ENCODE measurements at regions not wholly inside any gene's neighbourhood (a gene's known extent, or its start where the extent isn't known, plus 50 kb on each side); places are given as distances from the start of the nearest gene placed in this dataset.

- Mint-ChIP-seq H3K36me3 (no peaks in the 10 kb centered on the region), H3K9me3 (no peaks in the 10 kb centered on the region), H3K27ac (no peak overlapping the region), H3K4me1 (ENCODE audit: unreplicated experiment) (peaks cover 21% of the 10 kb centered on the region), H3K27me3 (peaks cover 13% of the 10 kb centered on the region), H3K4me3 (no peak overlapping the region)
- TF ChIP-seq CTCF (conservative IDR thresholded peaks at IDR 0.05), result no peak
- DNase-seq (ENCODE audit: extremely low spot score, unreplicated experiment), result no peak
These were observed 350.1 kb upstream of the TNRC6C start for GRCh38 chr17:77608431-77608830.

GRCh38 chr17:77609553-77610517 lies 348.7 kb upstream of the TNRC6C start:
- no peak overlapping the region for H3K27ac Mint-ChIP-seq
- no peaks in the 10 kb centered on the region for H3K9me3 Mint-ChIP-seq
- no peak for TF ChIP-seq CTCF (conservative IDR thresholded peaks at IDR 0.05)
- H3K4me3 Mint-ChIP-seq, result peak overlapping the region; percentile 17
- peaks cover 23% of the 10 kb centered on the region for H3K4me1 Mint-ChIP-seq (ENCODE audit: unreplicated experiment)
- H3K27me3 Mint-ChIP-seq, result peaks cover 12% of the 10 kb centered on the region
- no peaks in the 10 kb centered on the region for H3K36me3 Mint-ChIP-seq
- DNase-seq (ENCODE audit: extremely low spot score, unreplicated experiment), result no peak

- H3K27ac Mint-ChIP-seq, result no peak overlapping the region
- no peaks in the 10 kb centered on the region for H3K9me3 Mint-ChIP-seq
- peaks cover 18% of the 10 kb centered on the region for H3K4me1 Mint-ChIP-seq (ENCODE audit: unreplicated experiment)
- H3K27me3 Mint-ChIP-seq, result peaks cover 12% of the 10 kb centered on the region
- no peak overlapping the region for H3K4me3 Mint-ChIP-seq
- no peak for TF ChIP-seq CTCF (conservative IDR thresholded peaks at IDR 0.05)
- no peak for DNase-seq (ENCODE audit: extremely low spot score, unreplicated experiment)
- H3K36me3 Mint-ChIP-seq, result no peaks in the 10 kb centered on the region
These were observed 348.0 kb upstream of the TNRC6C start for GRCh38 chr17:77610518-77610893.

- Mint-ChIP-seq H3K9me3 (no peaks in the 10 kb centered on the region), H3K4me1 (ENCODE audit: unreplicated experiment) (peaks cover 18% of the 10 kb centered on the region), H3K27me3 (peaks cover 12% of the 10 kb centered on the region), H3K27ac (no peak overlapping the region), H3K36me3 (no peaks in the 10 kb centered on the region), H3K4me3 (no peak overlapping the region)
- TF ChIP-seq CTCF (conservative IDR thresholded peaks at IDR 0.05), result no peak
- DNase-seq (ENCODE audit: extremely low spot score, unreplicated experiment), result no peak
These were observed 347.5 kb upstream of the TNRC6C start for GRCh38 chr17:77610972-77611521.

GRCh38 chr17:77611791-77612502 lies 346.6 kb upstream of the TNRC6C start:
- Mint-ChIP-seq H3K27me3 (peaks cover 17% of the 10 kb centered on the region), H3K27ac (no peak overlapping the region)

More at GRCh38 chr17:77611791-77612502, 346.6 kb upstream of the TNRC6C start:
- TF ChIP-seq CTCF (conservative IDR thresholded peaks at IDR 0.05), result no peak
- Mint-ChIP-seq H3K4me3 (no peak overlapping the region), H3K9me3 (no peaks in the 10 kb centered on the region), H3K4me1 (ENCODE audit: unreplicated experiment) (peaks cover 18% of the 10 kb centered on the region), H3K36me3 (no peaks in the 10 kb centered on the region)
- no peak for DNase-seq (ENCODE audit: extremely low spot score, unreplicated experiment)
